GM23248 (cell line): ENCODE measurements at regions not wholly inside any gene's neighbourhood (a gene's known extent, or its start where the extent isn't known, plus 50 kb on each side); places are given as distances from the start of the nearest gene placed in this dataset.

Experiments used
- EZH2 ChIP-seq: fragments of 200-600 bp; sonication (generic); IDR thresholded peaks from 2 replicates; pipeline ENCODE4 v1.6.1; 2018; ENCODE audit warnings: antibody characterized with exemption, mild to moderate bottlenecking; ENCODE audit not compliant: insufficient read depth, poor library complexity, severe bottlenecking
- EZH2phosphoT487 ChIP-seq: fragments of 200-600 bp; sonication (generic); IDR thresholded peaks from 2 replicates; pipeline ENCODE4 v1.6.1; 2018; ENCODE audit warnings: antibody characterized with exemption, moderate library complexity, mild to moderate bottlenecking, low read depth; ENCODE audit not compliant: insufficient read depth

- TF ChIP-seq EZH2, result no peak
- TF ChIP-seq EZH2phosphoT487, result no peak
Observed at GRCh38 chr19:31675193-31675913, 326.1 kb upstream of the TSHZ3 start.
